ENCODE measurements at regions not wholly inside any gene's neighbourhood (a gene's known extent, or its start where the extent isn't known, plus 50 kb on each side); places are given as distances from the start of the nearest gene placed in this dataset.

- no peak for DNase-seq
Observed at GRCh38 chr1:229768232-229768631, 142.2 kb downstream of the URB2 start.

- no peak for DNase-seq
Observed at GRCh38 chr1:229769006-229769405, 143.0 kb downstream of the URB2 start.

GRCh38 chr1:229769809-229770208 lies 143.8 kb downstream of the URB2 start:
- no peak for DNase-seq

- DNase-seq, result no peak
Observed at GRCh38 chr1:229778794-229779193, 152.7 kb downstream of the URB2 start.

GRCh38 chr1:229781453-229781852 lies 155.4 kb downstream of the URB2 start:
- DNase-seq, result no peak

- DNase-seq, result no peak
Observed at GRCh38 chr1:229782469-229782868, 156.4 kb downstream of the URB2 start.

GRCh38 chr1:229784834-229785233 lies 158.8 kb downstream of the URB2 start:
- DNase-seq, result no peak

- no peak for DNase-seq
Observed at GRCh38 chr1:229786974-229787610, 161.0 kb downstream of the URB2 start.

- no peak for DNase-seq
Observed at GRCh38 chr1:229788004-229788403, 162.0 kb downstream of the URB2 start.

GRCh38 chr1:229792012-229792975 lies 166.2 kb downstream of the URB2 start:
- DNase-seq, result no peak

GRCh38 chr1:229793488-229793887 lies 167.4 kb downstream of the URB2 start:
- no peak for DNase-seq

GRCh38 chr1:229798558-229798957 lies 172.5 kb downstream of the URB2 start:
- DNase-seq, result no peak

GRCh38 chr1:229803626-229804217 lies 177.7 kb downstream of the URB2 start:
- no peak for DNase-seq

GRCh38 chr1:229808272-229808671 lies 182.2 kb downstream of the URB2 start:
- DNase-seq, result no peak

- DNase-seq, result no peak
Observed at GRCh38 chr1:229810140-229810539, 184.1 kb downstream of the URB2 start.

GRCh38 chr1:229810961-229811360 lies 184.9 kb downstream of the URB2 start:
- no peak for DNase-seq

- DNase-seq, result no peak
Observed at GRCh38 chr1:229812148-229812547, 186.1 kb downstream of the URB2 start.

GRCh38 chr1:229812693-229813092 lies 186.6 kb downstream of the URB2 start:
- no peak for DNase-seq

- no peak for DNase-seq
Observed at GRCh38 chr1:229815076-229815475, 189.0 kb downstream of the URB2 start.

GRCh38 chr1:229815961-229816360 lies 189.9 kb downstream of the URB2 start:
- DNase-seq, result no peak

- DNase-seq, result no peak
Observed at GRCh38 chr1:229817936-229818335, 191.9 kb downstream of the URB2 start.

GRCh38 chr1:229819091-229819490 lies 193.0 kb downstream of the URB2 start:
- no peak for DNase-seq

- DNase-seq, result no peak
Observed at GRCh38 chr1:229822026-229822425, 196.0 kb downstream of the URB2 start.

- DNase-seq, result no peak
Observed at GRCh38 chr1:229825042-229825441, 199.0 kb downstream of the URB2 start.
